BLaER1 (cell line): ENCODE measurements at regions not wholly inside any gene's neighbourhood (a gene's known extent, or its start where the extent isn't known, plus 50 kb on each side); places are given as distances from the start of the nearest gene placed in this dataset.

Experiments used
- H3K27ac ChIP-seq: shearing (Covaris generic); formaldehyde crosslinking; 2 replicates; pipeline ENCODE4 v1.8.1; 2022
- H3K27me3 ChIP-seq: shearing (Covaris generic); formaldehyde crosslinking; 2 replicates; pipeline ENCODE4 v1.8.1; 2022
- H3K36me3 ChIP-seq: shearing (Covaris generic); formaldehyde crosslinking; 2 replicates; pipeline ENCODE4 v1.8.1; 2022
- H3K4me1 ChIP-seq: shearing (Covaris generic); formaldehyde crosslinking; 2 replicates; pipeline ENCODE4 v1.8.1; 2022
- H3K4me2 ChIP-seq: shearing (Covaris generic); formaldehyde crosslinking; 2 replicates; pipeline ENCODE4 v1.8.1; 2022
- H3K4me3 ChIP-seq: shearing (Covaris generic); formaldehyde crosslinking; 2 replicates; pipeline ENCODE4 v1.8.1; 2022
- H3K9ac ChIP-seq: shearing (Covaris generic); formaldehyde crosslinking; 2 replicates; pipeline ENCODE4 v1.8.1; 2022
- H3K9me3 ChIP-seq: shearing (Covaris generic); formaldehyde crosslinking; 2 replicates; pipeline ENCODE4 v1.8.1; 2022
- H4K20me1 ChIP-seq: shearing (Covaris generic); formaldehyde crosslinking; 2 replicates; pipeline ENCODE4 v1.8.1; 2022
- Cebpa-rat ChIP-seq: shearing (Covaris generic); IDR thresholded peaks from 2 replicates; pipeline ENCODE4 v1.8.1; 2022

DNA sequence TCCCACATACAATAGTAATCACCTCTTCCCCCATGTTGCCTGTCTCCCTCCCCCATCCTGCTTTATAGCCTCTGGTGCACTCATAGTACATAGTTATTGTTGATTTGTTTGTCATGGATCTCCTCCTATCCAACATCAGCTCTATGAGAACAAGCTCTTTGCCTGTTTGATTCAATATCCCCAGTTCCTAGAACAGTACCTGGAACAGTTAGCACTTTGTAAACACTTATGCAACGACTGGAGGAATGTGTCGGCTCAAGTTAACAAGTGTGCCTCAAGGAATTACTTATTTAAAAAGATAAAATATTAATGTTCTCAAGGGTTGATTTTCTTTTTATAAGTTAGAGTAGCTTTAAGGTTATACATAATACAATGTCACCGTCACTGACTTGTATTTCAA, 271.6 kb upstream of the KAZN start:
- H4K20me1 ChIP-seq = no peaks in the 10 kb centered on the region
- no peak overlapping the region for H3K4me3 ChIP-seq

DNA sequence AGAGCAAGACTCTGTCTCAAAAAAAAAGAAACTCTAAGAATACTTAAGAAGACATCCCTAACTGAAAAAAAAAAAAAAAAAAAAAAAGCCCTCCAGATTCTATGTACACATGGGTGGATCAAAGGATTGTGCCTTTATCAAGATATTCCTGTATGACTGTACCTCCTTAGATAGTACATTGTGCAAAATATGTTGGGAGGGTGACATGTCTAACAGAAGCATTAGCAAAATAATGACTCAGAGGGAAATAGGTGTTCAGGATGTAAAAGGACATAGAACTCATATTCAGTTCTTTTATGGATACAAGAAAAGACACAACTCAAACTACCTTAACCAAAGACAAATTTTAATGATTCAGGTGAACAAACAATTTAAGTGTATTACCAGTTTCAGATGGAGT, 269.8 kb upstream of the KAZN start:
- TF ChIP-seq Cebpa-rat = no peak
- no peak overlapping the region for H3K4me2 ChIP-seq

More for the DNA sequence above, 271.6 kb upstream of the KAZN start:
- H3K4me2 ChIP-seq = no peak overlapping the region
- H3K36me3 ChIP-seq = no peaks in the 10 kb centered on the region
- no peak overlapping the region for H3K9ac ChIP-seq
- H3K27ac ChIP-seq = no peak overlapping the region
- peaks cover 1% of the 10 kb centered on the region; the same call in 1 of the 2 replicates for H3K4me1 ChIP-seq
- no peaks in the 10 kb centered on the region for H3K27me3 ChIP-seq
- peaks cover 17% of the 10 kb centered on the region for H3K9me3 ChIP-seq
- no peak for TF ChIP-seq Cebpa-rat

DNA sequence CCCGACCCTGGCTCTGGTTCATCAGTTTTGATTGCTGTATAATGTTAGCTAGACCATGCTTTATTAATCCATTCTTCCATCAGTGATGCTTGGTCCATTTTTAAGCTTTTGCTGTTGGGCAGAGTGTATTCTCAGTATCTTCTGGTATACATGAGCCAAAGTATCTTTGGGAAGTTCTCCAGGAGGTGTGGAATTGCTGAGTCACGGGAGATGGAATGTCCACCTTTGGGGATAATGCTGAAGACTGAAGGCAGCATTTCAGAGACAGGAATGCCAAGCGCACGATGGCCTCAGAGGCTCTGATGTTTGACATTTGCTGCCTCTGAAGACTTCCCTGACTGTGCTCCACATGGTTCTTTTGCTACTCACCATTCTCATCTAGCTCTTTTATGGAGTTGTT, 266.3 kb upstream of the KAZN start:
- H4K20me1 ChIP-seq = no peaks in the 10 kb centered on the region
- TF ChIP-seq Cebpa-rat = no peak
- no peak overlapping the region for H3K27ac ChIP-seq
- no peak overlapping the region for H3K4me3 ChIP-seq
- H3K4me2 ChIP-seq = no peak overlapping the region
- H3K9ac ChIP-seq = no peak overlapping the region
- no peaks in the 10 kb centered on the region for H3K27me3 ChIP-seq
- H3K36me3 ChIP-seq = no peaks in the 10 kb centered on the region
- H3K4me1 ChIP-seq = peaks cover 4% of the 10 kb centered on the region; the same call in 1 of the 2 replicates
- peaks cover 7% of the 10 kb centered on the region for H3K9me3 ChIP-seq

More for the DNA sequence above, 269.8 kb upstream of the KAZN start:
- Histone ChIP-seq H3K9ac (no peak overlapping the region), H3K36me3 (no peaks in the 10 kb centered on the region), H3K27me3 (no peaks in the 10 kb centered on the region), H3K9me3 (peaks cover 7% of the 10 kb centered on the region), H3K4me1 (no peaks in the 10 kb centered on the region), H4K20me1 (no peaks in the 10 kb centered on the region), H3K27ac (no peak overlapping the region), H3K4me3 (no peak overlapping the region)

DNA sequence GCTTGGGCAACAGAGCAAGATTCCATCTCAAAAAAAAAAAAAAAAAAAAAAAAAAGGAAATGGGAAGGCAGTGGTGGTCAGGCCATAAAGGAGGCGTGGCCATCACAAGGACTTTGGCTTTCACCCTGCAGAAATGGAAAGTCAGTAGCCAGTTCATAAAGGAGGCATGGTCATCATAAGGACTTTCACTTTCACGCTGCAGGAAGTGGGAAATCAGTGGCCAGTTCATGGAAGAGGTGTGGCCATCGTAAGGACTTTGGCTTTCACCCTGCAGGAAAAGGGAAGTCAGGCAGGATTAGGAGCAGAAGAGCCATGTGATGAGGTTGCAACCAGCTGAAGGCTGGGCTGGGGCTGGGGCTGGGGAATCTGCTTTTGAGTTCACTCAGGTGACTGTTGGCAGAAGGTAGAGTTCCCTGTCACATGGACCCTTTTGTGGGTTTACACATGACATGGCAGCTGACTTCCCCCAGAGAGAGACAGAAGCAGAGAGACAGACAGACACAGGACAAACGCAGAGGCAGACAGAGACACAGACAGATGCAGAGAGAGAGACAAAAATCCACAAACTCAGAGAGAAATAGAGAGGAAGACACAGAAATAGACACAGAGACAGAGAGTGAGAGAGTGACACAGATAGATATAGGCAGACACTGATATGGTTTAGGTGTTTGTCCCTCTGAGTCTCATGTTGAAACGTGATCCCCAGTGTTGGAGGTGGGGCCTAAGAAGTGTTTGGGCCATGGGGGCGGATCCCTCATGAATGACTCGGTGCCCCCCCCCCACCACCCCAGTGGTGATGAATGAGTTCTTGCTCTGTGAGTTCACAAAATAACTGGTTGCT, 263.9 kb upstream of the KAZN start:
- Histone ChIP-seq H3K4me1 (peaks cover 4% of the 10 kb centered on the region; the same call in 1 of the 2 replicates), H4K20me1 (no peaks in the 10 kb centered on the region), H3K4me2 (no peak overlapping the region), H3K27ac (no peak overlapping the region), H3K9me3 (peaks cover 7% of the 10 kb centered on the region), H3K4me3 (no peak overlapping the region), H3K36me3 (no peaks in the 10 kb centered on the region), H3K9ac (no peak overlapping the region), H3K27me3 (no peaks in the 10 kb centered on the region)
- no peak for TF ChIP-seq Cebpa-rat

DNA sequence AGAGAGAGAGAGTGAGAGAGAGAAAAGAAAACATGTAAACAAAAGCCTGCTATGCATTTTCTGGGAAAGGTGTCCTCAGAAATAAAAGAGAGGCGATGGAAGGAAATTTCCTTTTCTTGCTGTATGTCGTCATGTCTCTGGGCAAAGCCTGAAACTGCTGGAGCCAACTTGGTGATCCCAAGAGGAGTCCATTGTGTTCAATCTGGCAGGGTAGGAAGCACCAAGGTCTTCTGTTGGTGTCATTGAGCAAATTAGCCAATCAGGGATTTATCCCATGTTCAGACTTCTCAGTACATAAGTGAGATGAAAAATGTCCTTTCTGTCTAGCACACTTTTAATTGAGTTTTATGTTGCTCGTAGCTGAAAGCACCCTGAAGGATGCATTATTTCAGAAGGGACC, 260.0 kb upstream of the KAZN start:
- Histone ChIP-seq H3K9ac (no peak overlapping the region), H3K9me3 (no peaks in the 10 kb centered on the region), H3K4me2 (no peak overlapping the region), H3K27ac (no peak overlapping the region), H3K4me1 (peaks cover 4% of the 10 kb centered on the region; the same call in 1 of the 2 replicates), H3K36me3 (no peaks in the 10 kb centered on the region), H3K27me3 (no peaks in the 10 kb centered on the region), H3K4me3 (no peak overlapping the region), H4K20me1 (no peaks in the 10 kb centered on the region)
- TF ChIP-seq Cebpa-rat = no peak

GRCh38 chr1:14339288-14339687, 259.2 kb upstream of the KAZN start:
- TF ChIP-seq Cebpa-rat = no peak
- H3K27me3 ChIP-seq = no peaks in the 10 kb centered on the region
- H3K9ac ChIP-seq = no peak overlapping the region
- H3K4me3 ChIP-seq = no peak overlapping the region
- no peaks in the 10 kb centered on the region for H4K20me1 ChIP-seq
- H3K4me2 ChIP-seq = no peak overlapping the region
- no peak overlapping the region for H3K27ac ChIP-seq
- no peaks in the 10 kb centered on the region for H3K36me3 ChIP-seq
- H3K9me3 ChIP-seq = no peaks in the 10 kb centered on the region
- peaks cover 4% of the 10 kb centered on the region; the same call in 1 of the 2 replicates for H3K4me1 ChIP-seq

GRCh38 chr1:14340002-14340785, 258.3 kb upstream of the KAZN start:
- H3K4me2 ChIP-seq = no peak overlapping the region
- H4K20me1 ChIP-seq = no peaks in the 10 kb centered on the region
- H3K27me3 ChIP-seq = no peaks in the 10 kb centered on the region
- no peaks in the 10 kb centered on the region for H3K36me3 ChIP-seq
- no peak overlapping the region for H3K4me3 ChIP-seq
- TF ChIP-seq Cebpa-rat = no peak
- H3K9ac ChIP-seq = no peak overlapping the region
- no peaks in the 10 kb centered on the region for H3K4me1 ChIP-seq
- H3K9me3 ChIP-seq = no peaks in the 10 kb centered on the region
- H3K27ac ChIP-seq = no peak overlapping the region

GRCh38 chr1:14341147-14341546, 257.3 kb upstream of the KAZN start:
- Histone ChIP-seq H3K4me2 (no peak overlapping the region), H3K4me1 (no peaks in the 10 kb centered on the region), H3K4me3 (no peak overlapping the region), H3K9me3 (no peaks in the 10 kb centered on the region), H3K36me3 (no peaks in the 10 kb centered on the region), H3K9ac (no peak overlapping the region), H3K27ac (no peak overlapping the region), H4K20me1 (no peaks in the 10 kb centered on the region), H3K27me3 (no peaks in the 10 kb centered on the region)
- no peak for TF ChIP-seq Cebpa-rat

- H3K36me3 ChIP-seq = no peaks in the 10 kb centered on the region
- H3K9me3 ChIP-seq = no peaks in the 10 kb centered on the region; the same call in 1 of the 2 replicates
- H3K4me1 ChIP-seq = no peaks in the 10 kb centered on the region
- H4K20me1 ChIP-seq = no peaks in the 10 kb centered on the region
- H3K9ac ChIP-seq = no peak overlapping the region
- no peak overlapping the region for H3K27ac ChIP-seq
- H3K4me2 ChIP-seq = no peak overlapping the region
- no peak overlapping the region for H3K4me3 ChIP-seq
- no peaks in the 10 kb centered on the region for H3K27me3 ChIP-seq
- TF ChIP-seq Cebpa-rat = no peak
Measured at GRCh38 chr1:14345946-14346550, 252.4 kb upstream of the KAZN start.
